ENCODE measurements at regions not wholly inside any gene's neighbourhood (a gene's known extent, or its start where the extent isn't known, plus 50 kb on each side); places are given as distances from the start of the nearest gene placed in this dataset.

GRCh38 chr7:13226385-13226784 is 539.0 kb downstream of the ARL4A start:
- TF ChIP-seq CTCF (IDR thresholded peaks at IDR 0.05), result no peak
- TF ChIP-seq POLR2A (IDR thresholded peaks at IDR 0.05), result no peak
